GM12873 (cell line): ENCODE measurements at regions not wholly inside any gene's neighbourhood (a gene's known extent, or its start where the extent isn't known, plus 50 kb on each side); places are given as distances from the start of the nearest gene placed in this dataset.

ENCODE experiments used
- TF ChIP-seq, protein P1 (sequence below): IDR thresholded peaks from 2 replicates; pipeline ENCODE4 v1.5.1; 2012; ENCODE audit warnings: low read depth, mild to moderate bottlenecking, moderate library complexity, low read length, control low read depth; ENCODE audit not compliant: insufficient read depth; ENCODE audit errors: missing control alignments

DNA sequence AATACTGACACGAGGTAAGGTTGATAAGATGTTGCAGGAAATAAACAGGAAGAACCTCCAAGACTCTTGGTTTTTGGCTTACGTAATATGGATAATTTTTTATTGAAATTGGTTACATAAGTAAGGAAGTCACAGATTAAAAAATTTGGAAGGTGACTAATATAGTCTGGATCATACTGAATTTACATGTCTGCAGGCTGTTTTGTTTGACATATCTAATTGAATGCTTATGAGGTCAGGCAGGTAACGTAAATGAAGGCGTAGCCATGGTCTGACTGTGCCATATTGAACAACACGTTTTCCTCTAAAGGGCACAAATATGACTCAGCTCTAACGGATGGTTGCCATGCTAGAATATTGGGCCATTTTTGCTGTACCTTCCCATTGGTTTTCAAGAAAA, 648.1 kb upstream of the NOVA1 start:
- TF ChIP-seq, protein P1, sequence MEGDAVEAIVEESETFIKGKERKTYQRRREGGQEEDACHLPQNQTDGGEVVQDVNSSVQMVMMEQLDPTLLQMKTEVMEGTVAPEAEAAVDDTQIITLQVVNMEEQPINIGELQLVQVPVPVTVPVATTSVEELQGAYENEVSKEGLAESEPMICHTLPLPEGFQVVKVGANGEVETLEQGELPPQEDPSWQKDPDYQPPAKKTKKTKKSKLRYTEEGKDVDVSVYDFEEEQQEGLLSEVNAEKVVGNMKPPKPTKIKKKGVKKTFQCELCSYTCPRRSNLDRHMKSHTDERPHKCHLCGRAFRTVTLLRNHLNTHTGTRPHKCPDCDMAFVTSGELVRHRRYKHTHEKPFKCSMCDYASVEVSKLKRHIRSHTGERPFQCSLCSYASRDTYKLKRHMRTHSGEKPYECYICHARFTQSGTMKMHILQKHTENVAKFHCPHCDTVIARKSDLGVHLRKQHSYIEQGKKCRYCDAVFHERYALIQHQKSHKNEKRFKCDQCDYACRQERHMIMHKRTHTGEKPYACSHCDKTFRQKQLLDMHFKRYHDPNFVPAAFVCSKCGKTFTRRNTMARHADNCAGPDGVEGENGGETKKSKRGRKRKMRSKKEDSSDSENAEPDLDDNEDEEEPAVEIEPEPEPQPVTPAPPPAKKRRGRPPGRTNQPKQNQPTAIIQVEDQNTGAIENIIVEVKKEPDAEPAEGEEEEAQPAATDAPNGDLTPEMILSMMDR, result no peak

DNA sequence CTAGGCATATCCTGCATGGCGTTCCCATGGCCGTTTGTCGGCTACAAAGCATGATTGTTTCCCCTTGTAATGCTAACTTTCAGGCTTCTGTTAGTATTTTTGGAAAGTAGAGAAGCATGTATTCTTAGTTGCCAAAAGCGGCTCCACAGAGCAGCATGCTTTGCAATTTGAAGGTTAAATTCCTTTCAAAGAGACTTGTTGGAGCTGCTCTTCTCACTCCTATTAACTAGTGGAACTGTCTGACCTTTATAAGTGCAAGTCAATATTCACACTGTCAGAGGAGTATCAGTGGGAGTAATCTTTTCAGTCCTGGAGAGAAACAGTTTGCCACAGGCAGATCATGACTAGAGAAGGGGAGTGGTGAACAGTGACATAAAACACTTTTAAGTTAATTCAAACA, 656.1 kb upstream of the NOVA1 start:
- TF ChIP-seq, protein P1, result no peak

DNA sequence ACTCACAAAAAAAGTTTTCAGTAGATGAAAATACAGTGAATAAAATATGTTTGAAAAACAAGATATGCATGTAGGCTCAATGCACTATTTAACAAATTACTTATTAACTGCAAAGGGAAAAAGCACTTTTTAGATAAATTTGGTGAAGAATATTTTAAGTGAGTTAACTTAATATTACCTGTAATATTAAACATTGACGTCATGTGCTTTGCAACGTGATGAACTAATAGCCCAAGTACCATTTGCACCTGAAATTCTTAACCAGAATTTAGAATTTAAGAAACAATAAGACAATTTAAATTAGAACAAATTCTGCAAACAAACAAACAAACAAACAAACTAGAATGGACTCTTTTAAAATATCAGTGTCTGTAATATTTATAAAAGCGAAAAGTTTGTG, 659.0 kb upstream of the NOVA1 start:
- TF ChIP-seq, protein P1, result no peak

DNA sequence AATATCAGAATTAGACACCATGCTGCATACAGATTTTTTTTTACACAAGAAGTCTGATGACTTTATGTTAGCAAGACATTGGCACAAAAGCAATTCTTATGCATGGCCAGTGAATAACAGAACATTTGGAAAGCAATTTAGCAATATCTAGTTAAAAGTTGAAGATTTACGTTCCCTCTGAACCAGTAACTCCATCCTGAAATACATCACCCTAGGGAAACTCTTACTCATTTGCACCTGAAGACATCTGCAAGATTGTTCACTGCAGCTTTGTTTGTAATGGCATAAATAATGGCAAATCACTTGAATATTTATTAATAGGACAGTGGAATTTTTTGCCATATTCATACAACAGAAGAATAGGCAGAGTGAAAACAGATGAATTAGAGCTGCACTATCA, 670.0 kb upstream of the NOVA1 start:
- TF ChIP-seq, protein P1, result no peak

DNA sequence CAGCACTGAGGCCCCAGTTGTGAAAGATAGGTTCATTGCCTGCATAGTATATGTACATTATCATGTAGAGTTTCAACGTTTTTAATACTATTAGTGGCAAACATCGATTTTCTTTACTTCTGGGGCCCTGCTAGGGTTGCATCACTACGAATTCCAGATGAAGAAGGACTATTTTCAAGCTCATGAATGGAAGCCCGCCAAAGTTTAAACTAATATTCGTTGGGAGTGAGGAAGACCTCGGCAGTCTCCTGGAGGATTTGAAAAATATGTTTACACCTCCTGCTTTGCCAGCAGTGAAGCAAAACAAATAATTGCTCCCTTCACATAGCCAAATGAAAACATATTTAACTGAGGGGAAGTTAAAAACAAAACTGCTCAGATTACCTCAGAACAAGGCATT, 672.9 kb upstream of the NOVA1 start:
- TF ChIP-seq, protein P1, result no peak

DNA sequence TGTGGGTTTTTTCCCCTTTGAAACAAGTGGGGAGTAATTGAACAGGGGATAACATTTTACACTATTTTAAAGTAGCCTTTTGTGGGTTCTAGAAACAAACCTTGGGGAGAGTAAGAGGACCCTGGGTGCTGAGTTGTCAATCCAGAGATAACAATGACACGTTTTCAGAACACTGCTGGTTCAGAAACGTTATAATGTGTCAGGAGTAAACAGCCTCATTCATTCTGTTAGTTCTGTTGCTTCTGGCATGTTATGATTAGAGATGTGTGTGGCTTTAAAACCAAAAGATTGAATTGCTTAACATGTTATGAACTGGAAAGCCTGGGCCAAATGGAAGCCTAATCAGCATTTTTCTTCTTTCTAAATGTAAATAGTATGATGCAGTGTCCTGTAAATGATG, 680.5 kb upstream of the NOVA1 start:
- TF ChIP-seq, protein P1, result no peak

DNA sequence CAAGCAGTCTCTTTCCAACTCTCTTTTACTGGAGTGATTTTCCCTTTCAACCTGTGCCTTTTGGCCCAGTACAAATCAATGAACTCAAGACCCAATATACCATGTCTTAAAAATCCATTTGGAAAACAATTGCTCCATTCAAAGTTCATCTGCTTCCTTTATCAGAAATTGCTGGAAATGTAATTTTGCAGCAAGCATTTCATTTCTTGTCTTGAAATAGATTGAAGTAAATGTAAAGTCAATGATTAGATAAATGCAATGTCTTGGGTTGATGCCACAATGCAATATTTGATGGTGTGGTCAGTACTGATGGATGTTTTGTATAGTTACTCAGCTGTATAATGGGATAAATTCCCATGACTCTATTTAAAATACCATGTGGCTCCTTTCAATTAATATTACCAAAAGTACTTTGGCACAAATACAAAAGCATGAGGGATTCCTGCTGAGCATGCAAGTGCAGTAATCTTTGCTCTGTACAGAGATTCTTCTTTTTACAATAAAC, 707.7 kb upstream of the NOVA1 start:
- TF ChIP-seq, protein P1, result no peak
